DMS 273 (cell line): ENCODE measurements at regions not wholly inside any gene's neighbourhood (a gene's known extent, or its start where the extent isn't known, plus 50 kb on each side); places are given as distances from the start of the nearest gene placed in this dataset.
A peak's percentile ranks its signal among the peaks of the same experiment; 100 is the strongest.
"Not testable (repeated sequence)": the region's sequence is repeated elsewhere in the genome, so short reads cannot be mapped to it uniquely, and the experiment has no call there.

Source experiments
- DNase-seq: peaks from one replicate; lab custom pipeline; 2025; ENCODE audit not compliant: unreplicated experiment; lab: John Stamatoyannopoulos, UW

DNA sequence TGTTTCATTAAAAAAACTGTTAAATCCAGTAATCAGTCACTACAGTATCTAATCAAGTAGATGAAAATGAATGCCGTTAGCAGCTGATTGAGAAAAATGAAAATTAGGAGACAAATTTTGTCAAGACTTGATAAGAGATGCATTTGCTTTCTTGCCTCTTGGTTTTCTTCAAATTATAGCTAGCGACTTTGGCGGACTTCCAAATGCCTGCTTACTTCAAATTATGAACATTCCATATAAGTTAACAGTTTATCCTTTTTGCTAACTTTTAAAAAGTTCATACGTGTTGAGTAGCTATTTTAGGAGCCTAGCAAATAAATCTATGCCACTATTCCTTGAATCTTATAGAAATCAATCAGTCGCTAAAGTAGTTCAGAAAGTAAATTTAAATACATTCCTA is 58.8 kb downstream of the PPP4R3C start:
- DNase-seq = no peak

DNA sequence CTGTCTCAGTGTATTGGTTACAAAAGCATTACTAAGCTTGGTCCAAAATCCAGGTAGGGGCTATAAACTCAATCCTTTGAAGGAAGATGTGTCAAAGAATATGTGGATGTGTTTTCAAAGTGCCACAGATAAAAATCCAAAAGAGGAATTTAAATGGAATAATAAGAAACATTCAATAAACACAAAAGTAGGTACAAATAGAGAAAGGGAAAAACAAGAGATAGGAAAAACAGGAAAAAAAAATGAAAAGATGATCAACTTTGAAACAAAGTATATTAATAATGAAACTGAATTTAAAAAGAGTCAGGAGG is 64.0 kb downstream of the PPP4R3C start:
- no peak for DNase-seq

DNA sequence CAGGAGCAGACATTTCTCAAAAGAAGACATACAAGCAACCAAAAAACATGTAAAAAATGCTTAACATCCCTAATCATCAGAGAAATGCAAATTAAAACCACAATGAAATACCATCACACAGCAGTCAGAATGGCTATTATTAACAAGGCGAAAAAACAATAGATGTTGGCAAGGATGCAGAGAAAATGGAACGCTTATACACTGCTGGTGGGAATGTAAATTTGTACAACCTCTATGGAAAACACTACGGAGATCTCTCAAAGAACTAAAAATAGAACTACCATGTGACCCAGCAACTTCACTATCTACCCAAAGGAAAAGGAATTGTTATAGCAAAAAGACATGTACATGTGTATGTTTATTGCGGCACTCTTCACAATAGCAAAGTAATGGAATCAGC is 71.5 kb downstream of the PPP4R3C start:
- no peak for DNase-seq

DNA sequence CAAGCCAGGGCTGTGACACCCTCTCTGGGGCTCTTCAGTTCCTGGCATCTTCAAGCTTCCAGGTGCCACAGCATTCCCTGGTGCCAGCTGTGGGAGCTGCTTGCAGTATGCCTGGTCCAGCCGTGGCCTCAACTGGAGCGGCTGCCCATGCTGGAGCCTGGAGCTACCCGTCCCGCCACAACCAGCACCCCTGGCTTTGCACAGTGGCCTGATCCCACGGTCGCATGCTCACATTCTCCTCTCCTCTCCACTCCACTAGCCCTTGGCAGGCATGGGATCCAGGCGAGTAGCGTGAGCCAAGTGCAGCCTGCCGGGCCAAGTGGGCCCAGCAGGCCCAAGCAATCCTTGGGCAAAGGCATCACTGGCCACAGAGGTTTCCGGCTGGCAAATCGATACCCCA is 81.7 kb downstream of the PPP4R3C start:
- no peak for DNase-seq

DNA sequence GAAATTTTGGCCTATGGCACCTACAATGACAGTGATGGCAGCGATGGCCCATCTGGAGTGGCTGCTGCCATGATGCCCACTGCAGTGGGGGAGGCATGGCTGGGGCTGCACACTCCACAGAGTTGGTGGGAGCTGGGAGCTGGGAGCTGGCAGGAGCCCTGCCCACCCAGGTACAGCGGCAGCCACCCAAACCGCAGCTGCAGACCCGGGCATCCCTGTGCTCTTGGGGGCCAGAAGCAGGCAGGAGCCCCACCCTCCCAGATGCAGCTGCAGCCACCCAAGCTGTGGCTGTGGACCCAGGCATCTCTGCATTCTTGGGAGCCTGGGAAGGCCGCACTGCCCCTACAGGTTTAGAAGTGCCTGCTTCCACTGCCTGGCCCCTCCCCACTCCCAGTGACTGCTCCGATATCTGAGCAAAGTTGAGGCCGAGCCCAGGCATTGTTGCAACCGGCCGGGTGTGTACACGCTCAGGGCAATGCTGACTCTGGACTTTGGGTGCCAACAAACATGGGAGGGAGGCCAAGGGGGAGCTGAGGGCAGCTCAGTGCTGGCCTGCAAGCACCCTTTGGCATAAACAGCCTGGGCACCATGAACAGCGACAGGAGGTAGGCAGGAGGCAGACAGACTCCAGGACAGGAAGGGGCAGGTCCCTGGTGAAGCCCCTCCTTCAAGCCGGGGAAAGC is 82.8 kb downstream of the PPP4R3C start:
- no peak for DNase-seq

DNA sequence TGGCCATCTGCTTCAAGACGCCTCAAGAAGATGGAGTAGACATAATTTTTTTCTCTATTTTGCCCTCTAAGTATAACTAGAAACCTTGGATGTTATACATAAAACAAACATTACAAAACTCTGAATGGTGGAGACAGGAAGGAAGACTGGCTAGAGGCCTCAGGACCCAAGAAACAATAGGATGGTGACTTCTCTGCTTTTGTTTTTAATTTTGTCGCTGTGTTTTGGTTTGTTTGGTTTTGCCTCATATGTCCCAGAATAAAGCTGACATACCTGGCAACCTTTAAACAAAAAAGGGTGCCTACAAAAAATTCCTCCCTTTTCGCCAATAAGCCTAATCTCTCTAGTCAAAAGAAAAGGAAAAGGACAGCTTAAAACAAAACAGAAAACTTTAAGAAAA is 109.1 kb downstream of the PPP4R3C start:
- DNase-seq = no peak

DNA sequence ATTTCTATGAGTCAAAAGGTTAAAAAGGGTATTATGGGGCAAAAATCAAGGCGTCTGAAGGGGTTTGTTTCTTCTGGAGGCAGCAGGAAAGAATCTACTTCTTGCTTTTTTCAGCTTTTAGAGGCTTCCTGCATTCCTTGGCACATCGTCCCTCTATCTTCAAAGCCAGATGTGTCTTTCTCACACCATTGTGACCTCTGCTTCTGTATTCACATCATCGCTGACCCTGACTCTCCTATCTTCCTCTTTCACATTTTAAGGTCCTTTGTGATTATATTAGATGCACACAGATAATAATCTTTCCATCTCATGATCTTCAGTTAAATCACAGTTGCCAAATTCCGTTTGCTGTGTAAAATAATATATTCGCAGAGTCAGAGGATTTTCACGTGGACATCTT is 112.7 kb downstream of the PPP4R3C start:
- no peak for DNase-seq

DNA sequence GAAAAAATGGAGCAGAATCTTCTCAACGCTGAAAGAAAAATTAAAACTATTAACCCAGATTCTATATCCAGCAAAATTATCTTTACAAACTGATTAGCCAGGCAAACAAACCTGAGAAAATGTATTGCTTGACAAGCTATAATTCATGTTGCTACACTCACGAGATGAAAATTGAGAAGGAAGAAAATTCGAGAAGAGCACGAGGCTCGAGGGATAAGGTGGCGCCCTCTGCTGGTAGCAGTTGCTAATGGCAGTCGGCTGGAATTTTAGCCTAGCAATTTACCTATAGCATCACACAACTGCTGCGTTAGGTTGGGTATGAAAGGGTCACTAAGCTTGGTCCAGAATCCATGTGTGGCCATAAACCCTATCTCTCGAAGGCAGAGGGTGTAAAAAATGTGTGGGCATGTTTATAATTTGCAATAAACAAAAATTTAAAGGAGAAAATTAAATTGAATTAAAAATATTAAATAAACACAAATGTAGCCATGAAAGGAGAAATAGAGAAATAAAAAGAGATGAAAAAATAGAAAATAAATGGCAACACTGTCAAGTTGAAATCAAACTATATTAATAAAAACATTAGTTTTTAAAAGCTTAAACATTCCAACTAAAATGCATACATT is 126.6 kb downstream of the PPP4R3C start:
- DNase-seq = peak; percentile 56

DNA sequence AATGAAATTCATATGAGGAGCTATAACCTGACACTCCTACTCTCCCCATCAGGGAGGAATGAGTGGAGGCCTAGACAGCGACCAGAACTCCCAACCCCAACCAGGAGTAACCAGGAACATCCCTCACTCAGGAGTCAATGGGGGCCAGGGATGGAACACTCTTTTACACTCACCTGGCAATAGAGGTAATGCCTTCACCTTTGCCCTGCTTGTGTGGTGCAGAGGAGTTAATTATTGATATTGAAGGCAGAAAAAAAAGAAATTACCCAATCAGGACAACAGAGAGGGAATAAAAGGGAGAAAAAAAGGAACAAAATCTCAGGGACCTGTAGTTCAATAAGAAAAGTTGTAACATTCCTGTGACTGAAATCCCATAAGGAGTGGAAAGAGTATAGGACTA is 141.5 kb downstream of the PPP4R3C start:
- DNase-seq = no peak

DNA sequence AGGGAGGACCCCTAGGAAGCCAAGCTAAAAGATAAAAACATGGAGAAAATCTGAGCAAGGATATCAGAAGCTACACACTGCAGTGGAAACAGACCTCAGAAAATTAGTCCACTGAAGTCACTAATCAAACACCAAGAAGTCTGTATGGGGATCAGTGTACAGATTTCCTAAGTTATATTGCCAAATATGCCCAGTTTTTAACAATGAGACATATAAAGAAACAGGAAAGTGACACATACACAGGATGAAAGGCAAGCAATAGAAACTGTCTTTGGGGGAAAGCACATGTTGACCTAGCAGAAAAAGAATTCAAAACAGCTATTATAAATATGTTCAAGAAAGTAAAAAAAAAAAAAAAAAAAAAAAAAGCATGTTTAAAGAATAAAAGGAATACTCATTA is 153.7 kb downstream of the PPP4R3C start:
- DNase-seq = no peak

DNA sequence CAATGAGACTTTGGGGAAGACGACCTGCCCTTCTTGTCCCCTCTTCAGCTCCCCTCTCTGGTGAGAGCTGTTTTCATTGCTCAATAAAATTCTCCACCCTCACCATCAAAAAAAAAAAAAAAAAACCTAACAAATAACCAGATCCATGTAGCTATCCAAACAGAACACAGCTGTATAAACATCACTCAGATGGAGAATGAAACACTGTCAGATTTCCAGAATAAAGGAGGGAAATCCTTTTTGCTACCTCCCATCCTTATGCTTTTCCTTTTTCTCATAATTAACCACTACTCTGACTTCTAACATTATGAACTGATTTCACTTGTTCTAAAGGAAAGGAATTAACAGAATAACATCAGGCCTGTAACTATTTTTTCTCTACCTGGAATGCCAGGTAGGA is 155.6 kb downstream of the PPP4R3C start:
- DNase-seq = no peak

DNA sequence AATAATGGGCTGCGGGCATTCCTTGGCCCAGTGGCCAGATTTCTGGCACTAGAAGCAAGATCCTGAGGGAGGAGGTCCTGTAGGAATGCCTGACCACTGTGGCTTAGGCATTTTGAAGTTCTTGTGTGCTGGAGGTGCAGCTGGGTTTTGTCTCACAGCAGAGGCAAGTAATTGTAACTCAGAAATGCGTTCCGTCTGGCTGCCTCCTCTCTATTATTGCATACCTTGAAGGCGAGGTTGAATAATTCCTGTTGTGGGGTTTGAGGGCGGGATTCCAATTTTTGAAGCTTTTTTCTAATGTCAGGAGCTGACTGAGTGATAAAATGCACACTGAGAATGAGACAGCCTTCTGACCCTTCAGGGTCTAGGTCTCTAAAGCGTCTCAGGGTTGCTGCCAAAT is 170.6 kb downstream of the PPP4R3C start:
- not testable (repeated sequence) for DNase-seq

DNA sequence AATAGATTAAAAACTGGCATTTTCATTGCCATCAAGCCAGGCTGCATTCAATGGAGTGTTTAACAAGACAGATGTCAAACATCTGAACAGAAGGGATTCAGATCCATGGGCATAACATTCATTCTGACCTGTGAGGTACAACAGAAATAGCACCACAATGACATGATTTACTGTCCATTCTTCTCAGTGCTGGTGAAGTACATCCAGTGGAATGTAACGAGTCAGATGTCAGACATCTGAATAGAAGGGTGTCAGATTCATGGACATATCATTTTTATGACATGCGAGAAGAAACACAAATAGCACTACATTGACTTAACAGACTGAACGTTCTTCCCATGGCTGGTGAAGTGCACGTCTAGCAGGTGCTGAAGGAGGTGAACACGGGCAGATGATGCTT is 186.4 kb downstream of the PPP4R3C start:
- peak; percentile 2 for DNase-seq

DNA sequence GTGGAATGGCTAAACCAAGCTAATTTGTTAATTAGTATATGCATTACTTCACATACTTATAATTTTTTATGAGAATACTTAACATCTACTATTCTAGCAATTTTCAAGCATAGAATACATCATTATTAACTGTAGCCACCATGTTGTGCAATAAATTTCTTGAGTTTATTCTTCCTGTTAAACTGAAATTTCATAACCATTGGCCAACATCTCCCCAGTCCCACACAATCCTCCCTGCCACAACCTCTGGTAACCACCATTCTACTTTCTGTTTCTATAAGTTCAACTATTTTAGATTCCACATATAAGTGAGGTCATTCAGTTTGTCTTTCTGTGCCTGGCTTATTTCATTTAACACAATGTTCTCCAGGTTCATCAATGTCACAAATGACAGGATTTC is 208.5 kb downstream of the PPP4R3C start:
- no peak for DNase-seq

DNA sequence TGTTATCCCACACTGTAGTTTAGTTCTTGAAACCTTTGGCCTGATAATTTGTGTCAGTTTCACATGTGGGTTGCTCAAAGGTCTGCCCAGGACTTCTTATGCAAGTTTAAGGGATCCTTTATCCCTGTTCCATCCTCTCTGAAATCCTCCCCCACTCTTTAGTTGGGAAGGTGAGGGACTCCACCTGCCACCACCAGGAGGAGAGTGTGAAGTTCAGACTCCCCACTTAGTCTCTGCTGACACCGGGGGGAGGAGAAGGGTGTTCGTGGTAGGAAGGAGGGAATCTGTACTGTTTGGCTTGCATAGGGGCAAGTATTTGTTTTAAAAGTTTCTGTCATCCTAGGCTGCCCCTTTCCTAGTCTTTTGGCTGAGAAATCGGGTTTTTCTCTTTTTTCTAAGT is 211.8 kb downstream of the PPP4R3C start:
- DNase-seq = peak; percentile 3

DNA sequence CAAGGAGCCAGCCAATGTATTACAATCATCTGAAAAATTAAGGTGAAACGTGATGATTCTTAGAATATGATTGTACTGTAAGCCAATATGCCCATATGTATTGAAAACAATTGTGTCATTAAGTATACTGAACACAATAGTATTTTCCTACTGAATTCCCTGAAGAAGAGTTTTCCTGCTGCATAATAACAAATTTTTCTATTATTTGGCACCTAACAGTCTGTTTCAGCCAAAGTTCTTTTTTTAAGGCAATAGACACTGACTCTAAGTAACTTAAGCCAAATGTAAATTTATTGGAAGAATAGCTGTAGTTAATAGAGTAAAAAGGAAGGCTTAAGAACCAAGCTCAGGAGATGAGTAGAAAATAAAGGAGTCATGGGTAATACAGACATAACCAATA is 220.6 kb downstream of the PPP4R3C start:
- DNase-seq = no peak

DNA sequence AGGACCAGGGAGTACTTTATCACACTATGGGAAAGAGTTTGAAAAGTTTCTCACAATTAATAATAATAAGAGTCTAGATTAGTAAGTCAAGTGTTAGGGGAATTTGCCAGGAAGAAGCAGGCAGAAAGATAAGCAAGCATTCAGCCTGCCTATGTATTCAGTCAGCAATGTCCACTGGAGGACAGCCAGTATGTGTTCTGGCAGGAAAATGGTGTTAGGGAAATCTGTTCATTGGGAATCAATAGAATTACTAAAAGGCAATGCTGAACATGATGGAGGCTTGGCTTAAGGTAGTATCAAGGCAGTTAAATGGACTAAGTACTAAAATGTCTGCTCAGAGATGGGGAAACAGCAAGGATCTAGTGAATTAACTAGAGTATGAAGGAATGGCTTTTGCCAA is 221.2 kb downstream of the PPP4R3C start:
- no peak for DNase-seq

DNA sequence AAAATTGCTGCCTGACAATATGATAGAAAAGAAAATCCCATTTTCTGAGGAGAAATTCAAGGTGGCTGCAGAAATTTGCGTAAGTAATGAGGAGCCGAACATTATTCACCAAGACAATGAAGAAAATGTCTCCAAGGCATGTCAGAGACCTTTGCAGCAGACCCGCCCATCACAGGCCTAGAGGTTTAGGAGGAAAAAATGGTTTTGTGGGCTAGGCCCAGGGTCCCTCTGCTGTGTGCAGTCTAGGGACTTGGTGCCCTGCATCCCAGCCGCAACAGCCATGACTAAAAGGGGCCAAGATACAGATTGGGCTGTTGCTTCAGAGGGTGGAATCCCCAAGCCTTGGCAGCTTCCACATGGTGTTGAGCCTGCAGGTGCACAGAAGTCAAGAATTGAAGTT is 223.1 kb downstream of the PPP4R3C start:
- DNase-seq = not testable (repeated sequence)

DNA sequence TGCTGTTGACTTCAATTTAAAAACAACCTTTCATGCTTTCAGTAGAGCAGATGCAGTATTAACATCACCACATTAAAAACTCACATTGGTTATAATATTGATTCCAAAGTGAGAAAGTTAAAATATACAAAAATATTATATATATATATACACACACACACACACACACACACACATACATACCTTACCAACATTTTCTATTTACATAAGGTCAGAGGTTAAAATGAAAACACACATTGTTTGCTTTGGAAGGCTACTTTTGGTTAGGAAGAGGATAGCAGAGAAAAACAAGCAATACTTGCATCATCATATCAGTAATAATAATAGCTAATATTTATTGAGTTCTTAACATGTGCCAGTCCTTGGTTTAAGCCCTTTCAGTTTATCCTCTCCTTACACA is 226.5 kb downstream of the PPP4R3C start:
- DNase-seq = no peak

DNA sequence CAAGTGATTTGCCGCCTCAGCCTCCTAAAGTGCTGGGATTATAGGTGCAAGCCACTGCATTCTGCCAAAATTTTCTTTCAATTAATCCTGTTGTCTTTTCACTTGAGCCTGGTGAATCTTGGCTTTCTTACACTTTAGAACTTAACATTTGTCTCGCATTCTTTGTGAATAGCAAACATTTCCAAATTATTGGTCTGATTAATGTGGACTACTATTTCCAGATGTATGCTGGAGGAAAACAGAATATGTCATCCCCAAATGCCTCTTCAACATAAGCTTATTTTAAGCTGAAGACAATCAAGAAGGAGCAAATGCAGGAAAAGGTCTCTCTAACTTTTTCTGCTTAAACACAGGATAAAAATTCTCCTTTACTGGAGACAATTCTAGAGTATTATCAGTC is 233.4 kb downstream of the PPP4R3C start:
- DNase-seq = no peak

DNA sequence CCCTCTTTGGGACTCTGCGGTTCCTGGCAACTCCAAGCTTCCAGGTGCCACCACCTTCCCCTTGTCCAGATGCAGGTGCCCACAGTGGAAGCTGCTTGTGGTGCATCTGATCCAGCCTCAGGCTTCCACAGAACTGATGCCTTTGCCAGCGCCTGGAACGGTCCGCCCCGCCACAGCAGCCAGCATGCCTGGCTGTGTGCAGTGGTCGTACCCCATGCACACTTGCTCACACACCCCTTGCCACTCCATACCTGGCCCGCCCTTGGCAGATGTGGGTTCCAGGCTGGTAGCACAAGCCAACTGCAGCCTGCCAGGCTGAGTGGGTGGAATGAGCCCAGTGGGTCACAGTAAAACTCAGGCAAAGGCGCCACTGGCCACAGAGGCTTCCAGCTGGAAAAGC is 240.5 kb downstream of the PPP4R3C start:
- no peak for DNase-seq

DNA sequence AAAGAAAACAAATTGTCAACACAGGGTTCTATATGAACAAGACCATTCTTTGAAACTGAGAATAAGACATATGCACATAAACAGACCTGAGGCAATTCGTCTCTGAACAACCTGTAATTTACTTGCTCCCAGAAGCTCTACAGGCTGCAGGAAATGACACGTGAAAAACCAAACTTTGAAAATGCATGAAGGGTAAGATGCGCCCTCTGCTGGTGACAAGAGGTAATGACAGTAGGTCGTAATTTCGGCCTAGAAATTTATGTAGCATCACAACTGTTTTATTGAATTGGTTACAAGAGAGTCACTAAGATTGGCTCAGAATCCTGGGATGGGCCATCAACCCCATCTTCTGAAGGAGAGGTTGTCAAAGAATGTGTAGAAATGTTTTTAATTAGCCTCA is 276.5 kb downstream of the PPP4R3C start:
- peak; percentile 66 for DNase-seq

DNA sequence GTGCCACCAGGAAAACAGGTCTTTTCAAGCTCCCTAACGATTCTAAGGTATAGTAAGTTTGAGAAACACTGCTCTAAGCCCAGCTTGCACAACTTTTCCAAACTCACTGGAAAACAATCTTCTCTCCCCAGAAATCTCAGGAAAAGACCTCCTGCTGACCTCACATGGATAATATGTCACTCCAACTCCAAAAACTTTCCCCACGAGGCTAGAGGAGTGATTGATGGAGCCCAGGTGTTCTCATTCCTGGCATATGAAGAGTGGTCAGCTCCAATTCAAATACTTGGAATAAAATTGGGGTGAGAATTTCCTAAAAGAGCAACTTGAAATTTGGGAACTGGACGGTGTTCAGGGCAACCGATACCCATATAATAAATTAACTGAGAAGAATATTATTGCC is 299.9 kb downstream of the PPP4R3C start:
- DNase-seq = no peak
